ENCODE measurements at regions not wholly inside any gene's neighbourhood (a gene's known extent, or its start where the extent isn't known, plus 50 kb on each side); places are given as distances from the start of the nearest gene placed in this dataset.

GRCh38 chr4:178665916-178666315 is 1223.7 kb upstream of the AGA start (continued):
- no peak for TF ChIP-seq HNF1A (IDR thresholded peaks at IDR 0.05; ENCODE audit: low read depth)
- TF ChIP-seq HNF1A (CRISPR knock-in tag; IDR thresholded peaks at IDR 0.05; ENCODE audit: borderline replicate concordance) = no peak
- no peak for TF ChIP-seq GTF2F1 (IDR thresholded peaks at IDR 0.05; ENCODE audit: low read length)

- intact Hi-C loops (cut with micrococcal nuclease; ENCODE audit: unreplicated experiment) = no loop called here
- Histone ChIP-seq H3K9me3 (ENCODE audit: low read length) (peaks cover 11% of the 10 kb centered on the region), H2AFZ (ENCODE audit: low read length) (no peak overlapping the region), H3K27me3 (ENCODE audit: control insufficient read depth in 1 of 2, insufficient read depth in 2 of 2, low read length in 2 of 2) (no peaks in the 10 kb centered on the region), H3K36me3 (replicated peaks in 1 of 2; ENCODE audit: control insufficient read depth in 1 of 2, insufficient read depth in 2 of 2, low read length in 2 of 2) (no peaks in the 10 kb centered on the region), H3K27ac (ENCODE audit: extremely low read length, insufficient read depth, low read length) (no peak overlapping the region), H3K9ac (ENCODE audit: insufficient read depth, low read depth, low read length) (no peak overlapping the region), H3K4me2 (ENCODE audit: low read depth, low read length) (no peak overlapping the region), H3K79me2 (ENCODE audit: insufficient read depth, low read length) (no peaks in the 10 kb centered on the region), H3K4me1 (ENCODE audit: insufficient read depth, low read length) (no peaks in the 10 kb centered on the region), H4K20me1 (ENCODE audit: insufficient read depth, low read length) (no peaks in the 10 kb centered on the region), H3K4me3 (replicated peaks in 1 of 3; ENCODE audit: insufficient read depth in 1 of 3, low read depth in 2 of 3, low read length in 3 of 3) (no peak overlapping the region)
- no TSS peak for BruUV-seq (replicated peaks)
- DNase-seq (ENCODE audit: low spot score) (no peak), ATAC-seq (no peak), FAIRE-seq (no peak)
- POLR2A ChIA-PET = no interaction called here
- WGBS (ENCODE audit: low lambda C conversion rate) = 32% methylated on average over 4 of the region's 4 CpGs
- CTCF ChIA-PET (ENCODE audit: low intra/inter-chr PET ratio, low total read pairs) = no interaction called here
- in situ Hi-C loops (cut with HindIII; ENCODE audit: extremely low pct_ligation_motif_present, low pct_unique_long_range_greater_than_20kb) = no loop called here
- TF ChIP-seq POLR2AphosphoS2 (IDR thresholded peaks at IDR 0.05; ENCODE audit: low read depth, low read length) (no peak), ZNF563 (CRISPR knock-in tag; IDR thresholded peaks at IDR 0.05) (no peak), TOE1 (CRISPR knock-in tag; IDR thresholded peaks at IDR 0.05) (no peak), AKNA (CRISPR knock-in tag; IDR thresholded peaks at IDR 0.05; ENCODE audit: borderline replicate concordance) (no peak), ZNF710 (CRISPR knock-in tag; IDR thresholded peaks at IDR 0.05; ENCODE audit: borderline replicate concordance) (no peak), ZBTB1 (CRISPR knock-in tag; IDR thresholded peaks at IDR 0.05; ENCODE audit: borderline replicate concordance) (no peak), ZNF792 (CRISPR knock-in tag; IDR thresholded peaks at IDR 0.05) (no peak), ZNF589 (CRISPR knock-in tag; conservative IDR thresholded peaks at IDR 0.05) (no peak), ZNF512 (CRISPR knock-in tag; IDR thresholded peaks at IDR 0.05) (no peak)
Measured at GRCh38 chr4:178671766-178672165, 1229.5 kb upstream of the AGA start.

All from HepG2 (cell line).